KMS-11 (cell line): ENCODE measurements at regions not wholly inside any gene's neighbourhood (a gene's known extent, or its start where the extent isn't known, plus 50 kb on each side); places are given as distances from the start of the nearest gene placed in this dataset.

Experiments
- H2AFZ ChIP-seq: fragments of 200-600 bp; sonication (generic); 2 replicates; pipeline ENCODE4 v1.6.1; 2016; ENCODE audit warnings: antibody characterized with exemption, mixed run types, low read depth
- H3K27ac ChIP-seq: fragments of 200-600 bp; sonication (generic); 2 replicates; pipeline ENCODE4 v1.6.1; 2016; ENCODE audit warnings: mild to moderate bottlenecking, mixed run types
- H3K27me3 ChIP-seq: fragments of 200-600 bp; sonication (generic); 2 replicates; pipeline ENCODE4 v1.6.1; 2017; ENCODE audit warnings: mild to moderate bottlenecking, low read depth, mixed run types, moderate library complexity; ENCODE audit not compliant: insufficient read depth
- H3K36me3 ChIP-seq: fragments of 200-600 bp; sonication (generic); 2 replicates; pipeline ENCODE4 v1.6.1; 2017; ENCODE audit warnings: mild to moderate bottlenecking, mixed run types; ENCODE audit not compliant: insufficient read depth
- H3K4me1 ChIP-seq: fragments of 200-600 bp; sonication (generic); 2 replicates; pipeline ENCODE4 v1.6.1; 2016; ENCODE audit warnings: mild to moderate bottlenecking, low read depth, mixed run types; ENCODE audit not compliant: poor library complexity, severe bottlenecking
- H3K4me2 ChIP-seq: fragments of 200-600 bp; sonication (generic); 2 replicates; pipeline ENCODE4 v1.7.0; 2016; ENCODE audit warnings: mild to moderate bottlenecking, mixed run types
- H3K4me3 ChIP-seq: fragments of 200-600 bp; sonication (generic); IDR thresholded peaks from 2 replicates; pipeline ENCODE4 v1.6.1; 2017; ENCODE audit warnings: low read depth, low read length, mixed read lengths; ENCODE audit not compliant: insufficient read depth
- H3K79me2 ChIP-seq: fragments of 200-600 bp; sonication (generic); 2 replicates; pipeline ENCODE4 v1.6.1; 2016; ENCODE audit warnings: low read depth, mixed run types; ENCODE audit not compliant: insufficient read depth
- H3K9ac ChIP-seq: fragments of 200-600 bp; sonication (generic); 2 replicates; pipeline ENCODE4 v1.6.1; 2016; ENCODE audit warnings: mild to moderate bottlenecking, mixed run types
- H4K20me1 ChIP-seq: fragments of 200-600 bp; sonication (generic); 2 replicates; pipeline ENCODE4 v1.6.1; 2016; ENCODE audit warnings: mild to moderate bottlenecking, mixed run types; ENCODE audit not compliant: insufficient read depth
- CTCF ChIP-seq: fragments of 200-600 bp; sonication (generic); conservative IDR thresholded peaks from 2 replicates; pipeline ENCODE4 v1.6.1; 2017; ENCODE audit warnings: low read depth, mild to moderate bottlenecking, antibody characterized with exemption, low read length, moderate library complexity, mixed read lengths

- no peak overlapping the region for H3K9ac ChIP-seq
- H3K79me2 ChIP-seq: no peaks in the 10 kb centered on the region
- no peak overlapping the region for H2AFZ ChIP-seq
- TF ChIP-seq CTCF: no peak
- H4K20me1 ChIP-seq: no peaks in the 10 kb centered on the region
- H3K27me3 ChIP-seq: no peaks in the 10 kb centered on the region
- no peak overlapping the region for H3K4me2 ChIP-seq
- H3K27ac ChIP-seq: no peak overlapping the region
- H3K4me1 ChIP-seq: no peaks in the 10 kb centered on the region
- H3K36me3 ChIP-seq: no peaks in the 10 kb centered on the region
- no peak overlapping the region for H3K4me3 ChIP-seq
Measured at GRCh38 chr3:74550686-74551085, 63.8 kb downstream of the CNTN3 start.

- Histone ChIP-seq H2AFZ (no peak overlapping the region), H3K27ac (no peak overlapping the region), H3K36me3 (no peaks in the 10 kb centered on the region), H3K4me2 (no peak overlapping the region), H3K4me3 (no peak overlapping the region), H3K4me1 (no peaks in the 10 kb centered on the region), H3K27me3 (no peaks in the 10 kb centered on the region), H3K9ac (no peak overlapping the region), H4K20me1 (no peaks in the 10 kb centered on the region), H3K79me2 (no peaks in the 10 kb centered on the region)
- no peak for TF ChIP-seq CTCF
Measured at GRCh38 chr3:74546426-74546825, 68.0 kb downstream of the CNTN3 start.

- no peak for TF ChIP-seq CTCF
- no peak overlapping the region for H2AFZ ChIP-seq
Measured at GRCh38 chr3:74542441-74542840, 72.0 kb downstream of the CNTN3 start.

GRCh38 chr3:74539876-74540275 lies 74.6 kb downstream of the CNTN3 start:
- Histone ChIP-seq H3K9ac (no peak overlapping the region), H2AFZ (no peak overlapping the region), H3K4me1 (no peaks in the 10 kb centered on the region), H3K27me3 (no peaks in the 10 kb centered on the region), H4K20me1 (no peaks in the 10 kb centered on the region), H3K4me2 (no peak overlapping the region), H3K27ac (no peak overlapping the region), H3K36me3 (no peaks in the 10 kb centered on the region), H3K79me2 (no peaks in the 10 kb centered on the region), H3K4me3 (no peak overlapping the region)
- no peak for TF ChIP-seq CTCF

More at GRCh38 chr3:74542441-74542840, 72.0 kb downstream of the CNTN3 start:
- no peak overlapping the region for H3K4me3 ChIP-seq
- no peak overlapping the region for H3K4me2 ChIP-seq
- H4K20me1 ChIP-seq: no peaks in the 10 kb centered on the region
- no peaks in the 10 kb centered on the region for H3K27me3 ChIP-seq
- no peaks in the 10 kb centered on the region for H3K36me3 ChIP-seq
- no peak overlapping the region for H3K27ac ChIP-seq
- no peak overlapping the region for H3K9ac ChIP-seq
- H3K79me2 ChIP-seq: no peaks in the 10 kb centered on the region
- no peaks in the 10 kb centered on the region for H3K4me1 ChIP-seq
